ENCODE measurements at regions not wholly inside any gene's neighbourhood (a gene's known extent, or its start where the extent isn't known, plus 50 kb on each side); places are given as distances from the start of the nearest gene placed in this dataset.
"Not testable (repeated sequence)": the region's sequence is repeated elsewhere in the genome, so short reads cannot be mapped to it uniquely, and the experiment has no call there.

- DNase-seq (ENCODE audit: low read depth in 2 of 3, low spot score in 1 of 3) = no peak
Observed at GRCh38 chr12:131287015-131287937, 333.6 kb downstream of the ADGRD1 start.

- DNase-seq (ENCODE audit: low read depth in 2 of 3, low spot score in 1 of 3) = no peak
Observed at GRCh38 chr12:131287938-131288764, 334.4 kb downstream of the ADGRD1 start.

GRCh38 chr12:131288765-131289695 lies 335.3 kb downstream of the ADGRD1 start:
- not testable (repeated sequence) for DNase-seq (ENCODE audit: low read depth in 2 of 3, low spot score in 1 of 3)

GRCh38 chr12:131289807-131290206 lies 336.1 kb downstream of the ADGRD1 start:
- not testable (repeated sequence) for DNase-seq (ENCODE audit: low read depth in 2 of 3, low spot score in 1 of 3)

- DNase-seq (ENCODE audit: low read depth in 2 of 3, low spot score in 1 of 3) = no peak
Observed at GRCh38 chr12:131290255-131290959, 336.7 kb downstream of the ADGRD1 start.

GRCh38 chr12:131293071-131294015 lies 339.6 kb downstream of the ADGRD1 start:
- not testable (repeated sequence) for DNase-seq (ENCODE audit: low read depth in 2 of 3, low spot score in 1 of 3)

GRCh38 chr12:131294716-131295115 lies 341.0 kb downstream of the ADGRD1 start:
- DNase-seq (ENCODE audit: low read depth in 2 of 3, low spot score in 1 of 3) = not testable (repeated sequence)

GRCh38 chr12:131295117-131295516 lies 341.4 kb downstream of the ADGRD1 start:
- not testable (repeated sequence) for DNase-seq (ENCODE audit: low read depth in 2 of 3, low spot score in 1 of 3)

GRCh38 chr12:131295559-131295958 lies 341.9 kb downstream of the ADGRD1 start:
- DNase-seq (ENCODE audit: low read depth in 2 of 3, low spot score in 1 of 3) = not testable (repeated sequence)

- not testable (repeated sequence) for DNase-seq (ENCODE audit: low read depth in 2 of 3, low spot score in 1 of 3)
Observed at GRCh38 chr12:131296136-131296535, 342.4 kb downstream of the ADGRD1 start.

- not testable (repeated sequence) for DNase-seq (ENCODE audit: low read depth in 2 of 3, low spot score in 1 of 3)
Observed at GRCh38 chr12:131296651-131297050, 342.9 kb downstream of the ADGRD1 start.

- DNase-seq (ENCODE audit: low read depth in 2 of 3, low spot score in 1 of 3) = not testable (repeated sequence)
Observed at GRCh38 chr12:131298526-131299369, 345.0 kb downstream of the ADGRD1 start.

GRCh38 chr12:131299370-131299701 lies 345.6 kb downstream of the ADGRD1 start:
- DNase-seq (ENCODE audit: low read depth in 2 of 3, low spot score in 1 of 3) = not testable (repeated sequence)

- not testable (repeated sequence) for DNase-seq (ENCODE audit: low read depth in 2 of 3, low spot score in 1 of 3)
Observed at GRCh38 chr12:131303576-131303975, 349.9 kb downstream of the ADGRD1 start.

- DNase-seq (ENCODE audit: low read depth in 2 of 3, low spot score in 1 of 3) = not testable (repeated sequence)
Observed at GRCh38 chr12:131304642-131305041, 350.9 kb downstream of the ADGRD1 start.

- no peak for DNase-seq (ENCODE audit: low read depth in 2 of 3, low spot score in 1 of 3)
Observed at GRCh38 chr12:131309700-131310099, 356.0 kb downstream of the ADGRD1 start.

- DNase-seq (ENCODE audit: low read depth in 2 of 3, low spot score in 1 of 3) = not testable (repeated sequence)
Observed at GRCh38 chr12:131310227-131310969, 356.7 kb downstream of the ADGRD1 start.
